PC-9 (cell line): ENCODE measurements at regions not wholly inside any gene's neighbourhood (a gene's known extent, or its start where the extent isn't known, plus 50 kb on each side); places are given as distances from the start of the nearest gene placed in this dataset.

Experiments
- BruUV-seq: library from RNA; stranded (reverse); fragments of 400-500 nt; replicated peaks from 2 replicates; lab custom pipeline; 2021; lab: Mats Ljungman, UMichigan
- CTCF ChIA-PET: fragments of 300-600 bp; sonication (Branson Sonifier 250); formaldehyde crosslinking; loops from one replicate; lab custom pipeline; 2022; ENCODE audit warnings: antibody characterized with exemption; lab: Charles Lee
- POLR2A ChIA-PET: fragments of 300-600 bp; sonication (Branson Sonifier 250); formaldehyde crosslinking; loops from one replicate; lab custom pipeline; 2022; ENCODE audit warnings: antibody characterized with exemption; ENCODE audit not compliant: unreplicated experiment; lab: Charles Lee
- DNase-seq, 2 experiments: peaks; one replicate each; pipeline versions ENCODE4 v3.0.0 to v3.0.0-alpha.2; 2015 to 2022; ENCODE audit warnings: mixed read lengths in 1 of 2
- H2AFZ ChIP-seq: fragments of 200-600 bp; sonication (generic); 2 replicates; pipeline ENCODE4 v1.8.1; 2017; ENCODE audit warnings: antibody characterized with exemption
- H3F3A ChIP-seq: fragments of 200-600 bp; sonication (generic); 2 replicates; pipeline ENCODE4 v1.8.1; 2017; ENCODE audit warnings: antibody characterized with exemption, mild to moderate bottlenecking, low read depth; ENCODE audit not compliant: insufficient read depth
- H3K27ac ChIP-seq: fragments of 200-600 bp; sonication (generic); 2 replicates; pipeline ENCODE4 v1.6.1; 2016; ENCODE audit warnings: mixed run types
- H3K27me3 ChIP-seq: fragments of 200-600 bp; sonication (generic); 2 replicates; pipeline ENCODE4 v1.6.1; 2016; ENCODE audit warnings: low read depth, mixed run types; ENCODE audit not compliant: insufficient read depth
- H3K36me3 ChIP-seq: fragments of 200-600 bp; sonication (generic); 2 replicates; pipeline ENCODE4 v1.6.1; 2016; ENCODE audit warnings: low read depth, mixed run types
- H3K4me1 ChIP-seq: fragments of 200-600 bp; sonication (generic); replicated peaks from 2 replicates; pipeline ENCODE4 v1.6.1; 2016; ENCODE audit warnings: mixed run types; ENCODE audit not compliant: insufficient read depth
- H3K4me2 ChIP-seq: fragments of 200-600 bp; sonication (generic); 2 replicates; pipeline ENCODE4 v1.6.1; 2017; ENCODE audit warnings: mixed run types
- H3K4me3 ChIP-seq: fragments of 200-600 bp; sonication (generic); 2 replicates; pipeline ENCODE4 v1.6.1; 2016; ENCODE audit warnings: mixed run types
- H3K79me2 ChIP-seq: fragments of 200-600 bp; sonication (generic); 2 replicates; pipeline ENCODE4 v1.6.1; 2017; ENCODE audit warnings: low read depth, mixed run types
- H3K9me2 ChIP-seq: fragments of 200-600 bp; sonication (generic); 2 replicates; pipeline ENCODE4 v1.8.1; 2017; ENCODE audit warnings: mild to moderate bottlenecking; ENCODE audit not compliant: insufficient read depth
- H3K9me3 ChIP-seq: fragments of 200-600 bp; sonication (generic); 2 replicates; pipeline ENCODE4 v1.8.1; 2016; ENCODE audit warnings: low read depth; ENCODE audit not compliant: insufficient read depth
- H4K20me1 ChIP-seq: fragments of 200-600 bp; sonication (generic); 2 replicates; pipeline ENCODE4 v1.8.1; 2017; ENCODE audit not compliant: insufficient read depth
- CTCF ChIP-seq: fragments of 200-600 bp; sonication (generic); conservative IDR thresholded peaks from 2 replicates; pipeline ENCODE4 v1.6.1; 2017; ENCODE audit warnings: mixed run types, antibody characterized with exemption, mild to moderate bottlenecking, moderate library complexity
- EZH2 ChIP-seq: fragments of 200-600 bp; sonication (generic); IDR thresholded peaks from 2 replicates; pipeline ENCODE4 v1.8.0; 2017; ENCODE audit warnings: antibody characterized with exemption, low read depth
- intact Hi-C: fragments of 100-400 bp; cut with micrococcal nuclease; formaldehyde crosslinking; loops from one replicate; pipeline ENCODE4 v1.10.0; 2022; ENCODE audit not compliant: unreplicated experiment

- Histone ChIP-seq H3K9me3 (no peaks in the 10 kb centered on the region), H3K79me2 (no peaks in the 10 kb centered on the region), H3K9me2 (no peaks in the 10 kb centered on the region), H3K36me3 (no peaks in the 10 kb centered on the region), H3K27ac (no peak overlapping the region), H2AFZ (no peak overlapping the region), H3K4me1 (no peaks in the 10 kb centered on the region), H3K4me3 (no peak overlapping the region), H4K20me1 (no peaks in the 10 kb centered on the region), H3K4me2 (no peak overlapping the region), H3F3A (no peaks in the 10 kb centered on the region), H3K27me3 (no peaks in the 10 kb centered on the region)
- CTCF ChIA-PET, result no interaction called here
- BruUV-seq, result no TSS peak
- DNase-seq, result no peak
- POLR2A ChIA-PET, result no interaction called here
- TF ChIP-seq EZH2, result no peak
- intact Hi-C loops, result no loop called here
Observed at GRCh38 chr16:63188086-63188771, 1152.0 kb upstream of the CDH8 start.

- H3K4me2 ChIP-seq, result no peak overlapping the region
- CTCF ChIA-PET, result no interaction called here
Observed at GRCh38 chr16:63187638-63188037, 1151.4 kb upstream of the CDH8 start.

GRCh38 chr16:63185235-63185780 is 1149.1 kb upstream of the CDH8 start:
- intact Hi-C loops, result no loop called here
- H3K36me3 ChIP-seq, result no peaks in the 10 kb centered on the region
- no peaks in the 10 kb centered on the region for H3K27me3 ChIP-seq
- CTCF ChIA-PET, result no interaction called here
- H3K4me3 ChIP-seq, result no peak overlapping the region
- no peaks in the 10 kb centered on the region for H3F3A ChIP-seq
- no peaks in the 10 kb centered on the region for H3K9me3 ChIP-seq
- no peak overlapping the region for H3K27ac ChIP-seq
- no peaks in the 10 kb centered on the region for H3K9me2 ChIP-seq
- no TSS peak for BruUV-seq
- H2AFZ ChIP-seq, result no peak overlapping the region
- no peak overlapping the region for H3K4me2 ChIP-seq
- no peaks in the 10 kb centered on the region for H3K79me2 ChIP-seq
- POLR2A ChIA-PET, result no interaction called here
- H3K4me1 ChIP-seq, result no peaks in the 10 kb centered on the region
- no peaks in the 10 kb centered on the region for H4K20me1 ChIP-seq
- TF ChIP-seq CTCF (no peak), EZH2 (no peak)
- no peak for DNase-seq

More at GRCh38 chr16:63187638-63188037, 1151.4 kb upstream of the CDH8 start:
- no peaks in the 10 kb centered on the region for H3F3A ChIP-seq
- H4K20me1 ChIP-seq, result no peaks in the 10 kb centered on the region
- POLR2A ChIA-PET, result no interaction called here
- TF ChIP-seq CTCF (no peak), EZH2 (no peak)
- H3K9me3 ChIP-seq, result no peaks in the 10 kb centered on the region
- H3K4me3 ChIP-seq, result no peak overlapping the region
- H3K27me3 ChIP-seq, result no peaks in the 10 kb centered on the region
- DNase-seq, result no peak
- H3K4me1 ChIP-seq, result no peaks in the 10 kb centered on the region
- BruUV-seq, result no TSS peak
- intact Hi-C loops, result no loop called here
- H3K79me2 ChIP-seq, result no peaks in the 10 kb centered on the region
- no peak overlapping the region for H2AFZ ChIP-seq
- H3K36me3 ChIP-seq, result no peaks in the 10 kb centered on the region
- no peak overlapping the region for H3K27ac ChIP-seq
- H3K9me2 ChIP-seq, result no peaks in the 10 kb centered on the region
